ENCODE measurements at regions not wholly inside any gene's neighbourhood (a gene's known extent, or its start where the extent isn't known, plus 50 kb on each side); places are given as distances from the start of the nearest gene placed in this dataset.

DNA sequence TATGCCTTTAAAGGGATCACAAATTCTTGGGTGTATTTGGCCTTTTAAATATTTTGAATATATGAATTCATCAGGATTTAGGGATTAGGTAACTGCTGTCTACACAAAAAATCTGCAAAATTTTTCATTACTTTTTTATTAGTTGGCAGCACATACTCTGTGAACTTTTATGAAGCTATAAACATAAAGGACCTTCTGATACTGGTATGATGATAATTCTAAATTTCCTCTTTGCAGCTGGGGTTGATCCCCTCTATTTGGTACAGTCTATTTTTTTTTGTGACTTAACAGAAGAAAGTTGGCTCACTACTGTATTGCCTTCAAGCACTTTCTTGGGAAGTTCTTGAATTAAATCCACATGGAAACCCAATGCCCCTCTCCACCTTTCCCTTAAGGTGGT is 416.1 kb downstream of the LMO4 start:
- Histone ChIP-seq H3K4me2 (ENCODE audit: low read length) (no peak overlapping the region), H3K4me3 (ENCODE audit: low read length) (no peak overlapping the region), H3K4me1 (ENCODE audit: insufficient read depth, low read length) (no peaks in the 10 kb centered on the region), H4K20me1 (ENCODE audit: low read length) (no peaks in the 10 kb centered on the region), H2AFZ (ENCODE audit: low read length) (no peak overlapping the region), H3K9ac (ENCODE audit: low read length) (no peak overlapping the region), H3K36me3 (ENCODE audit: low read depth, low read length) (no peaks in the 10 kb centered on the region), H3K27ac (ENCODE audit: low read length) (no peak overlapping the region), H3K27me3 (ENCODE audit: low read length) (no peaks in the 10 kb centered on the region), H3F3A (ENCODE audit: low read length, unreplicated experiment) (no peaks in the 10 kb centered on the region), H3K9me3 (ENCODE audit: low read length) (no peaks in the 10 kb centered on the region), H3K9me2 (replicated peaks; ENCODE audit: low read length) (no peaks in the 10 kb centered on the region), H3K79me2 (ENCODE audit: low read length) (no peaks in the 10 kb centered on the region)
- no TSS peak for BruUV-seq (replicated peaks)
- intact Hi-C loops (cut with micrococcal nuclease): no loop called here
- TF ChIP-seq EZH2phosphoT487 (IDR thresholded peaks at IDR 0.05; ENCODE audit: borderline replicate concordance, low read length): no peak
- no peak for TF ChIP-seq CTCF (conservative IDR thresholded peaks at IDR 0.05; ENCODE audit: low read depth, low read length)
- no peak for TF ChIP-seq EZH2 (IDR thresholded peaks at IDR 0.05; ENCODE audit: low read length, unreplicated experiment)
- POLR2A ChIA-PET (ENCODE audit: unreplicated experiment): interaction anchor here (0.6 kb wide), 1 partner anchor 86 kb away, joined by 4 read pairs; no protein-coding TSS in a partner anchor
- ATAC-seq (peak; percentile 56), DNase-seq (no peak)
- CTCF ChIA-PET: no interaction called here

GRCh38 chr1:87753366-87753765 is 424.7 kb downstream of the LMO4 start:
- no TSS peak for BruUV-seq (replicated peaks)
- ChIA-PET CTCF (no interaction called here), POLR2A (ENCODE audit: unreplicated experiment) (no interaction called here)
- Histone ChIP-seq H2AFZ (ENCODE audit: low read length) (no peak overlapping the region), H3F3A (ENCODE audit: low read length, unreplicated experiment) (no peaks in the 10 kb centered on the region), H3K9me3 (ENCODE audit: low read length) (no peaks in the 10 kb centered on the region), H3K4me1 (ENCODE audit: insufficient read depth, low read length) (0 out of 2 replicates have a peak, but pooled peaks cover 6% of the 10 kb centered on the region), H3K27ac (ENCODE audit: low read length) (no peak overlapping the region), H3K9ac (ENCODE audit: low read length) (no peak overlapping the region), H3K9me2 (replicated peaks; ENCODE audit: low read length) (no peaks in the 10 kb centered on the region), H3K4me2 (ENCODE audit: low read length) (no peak overlapping the region), H4K20me1 (ENCODE audit: low read length) (no peaks in the 10 kb centered on the region), H3K79me2 (ENCODE audit: low read length) (no peaks in the 10 kb centered on the region), H3K27me3 (ENCODE audit: low read length) (no peaks in the 10 kb centered on the region), H3K4me3 (ENCODE audit: low read length) (no peak overlapping the region), H3K36me3 (ENCODE audit: low read depth, low read length) (no peaks in the 10 kb centered on the region)
- intact Hi-C loops (cut with micrococcal nuclease): no loop called here
- no peak for ATAC-seq
- TF ChIP-seq CTCF (conservative IDR thresholded peaks at IDR 0.05; ENCODE audit: low read depth, low read length): no peak
- TF ChIP-seq EZH2 (IDR thresholded peaks at IDR 0.05; ENCODE audit: low read length, unreplicated experiment): no peak
- no peak for TF ChIP-seq EZH2phosphoT487 (IDR thresholded peaks at IDR 0.05; ENCODE audit: borderline replicate concordance, low read length)
- no peak for DNase-seq

DNA sequence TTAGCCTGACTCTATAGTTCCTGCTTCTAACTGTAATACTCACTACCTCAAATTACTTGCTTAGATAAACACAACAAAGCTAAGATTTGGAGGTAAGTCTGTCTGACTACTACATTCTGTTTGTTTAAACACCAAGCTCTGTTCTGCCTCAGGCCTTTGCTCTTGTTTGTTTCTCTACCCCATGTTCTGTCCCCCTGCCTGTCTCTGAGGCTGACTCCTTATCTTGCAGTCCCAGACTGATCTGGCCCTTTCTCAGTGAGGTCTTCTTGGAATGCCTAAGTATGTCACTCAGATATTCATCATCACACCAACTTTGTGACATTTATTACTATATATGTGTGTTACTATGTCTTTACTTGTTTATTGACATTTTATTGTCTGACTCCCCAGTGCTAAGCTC is 425.5 kb downstream of the LMO4 start:
- intact Hi-C loops (cut with micrococcal nuclease): no loop called here
- Histone ChIP-seq H4K20me1 (ENCODE audit: low read length) (no peaks in the 10 kb centered on the region), H2AFZ (ENCODE audit: low read length) (no peak overlapping the region), H3K36me3 (ENCODE audit: low read depth, low read length) (no peaks in the 10 kb centered on the region), H3K9me2 (replicated peaks; ENCODE audit: low read length) (no peaks in the 10 kb centered on the region), H3K4me3 (ENCODE audit: low read length) (no peak overlapping the region), H3K9me3 (ENCODE audit: low read length) (no peaks in the 10 kb centered on the region), H3K27me3 (ENCODE audit: low read length) (no peaks in the 10 kb centered on the region), H3K9ac (ENCODE audit: low read length) (no peak overlapping the region), H3K4me2 (ENCODE audit: low read length) (no peak overlapping the region), H3K27ac (ENCODE audit: low read length) (no peak overlapping the region), H3F3A (ENCODE audit: low read length, unreplicated experiment) (no peaks in the 10 kb centered on the region), H3K4me1 (ENCODE audit: insufficient read depth, low read length) (0 out of 2 replicates have a peak, but pooled peaks cover 6% of the 10 kb centered on the region), H3K79me2 (ENCODE audit: low read length) (no peaks in the 10 kb centered on the region)
- ChIA-PET CTCF (no interaction called here), POLR2A (ENCODE audit: unreplicated experiment) (interaction anchor here (0.6 kb wide), 1 partner anchor 620 kb away, joined by 3 read pairs; no protein-coding TSS in a partner anchor)
- BruUV-seq (replicated peaks): no TSS peak
- no peak for TF ChIP-seq CTCF (conservative IDR thresholded peaks at IDR 0.05; ENCODE audit: low read depth, low read length)
- no peak for TF ChIP-seq EZH2 (IDR thresholded peaks at IDR 0.05; ENCODE audit: low read length, unreplicated experiment)
- TF ChIP-seq EZH2phosphoT487 (IDR thresholded peaks at IDR 0.05; ENCODE audit: borderline replicate concordance, low read length): no peak
- ATAC-seq (peak; percentile 95), DNase-seq (peak; percentile 53)

Measured in PC-3 (cell line).